22Rv1 (cell line): ENCODE measurements at regions not wholly inside any gene's neighbourhood (a gene's known extent, or its start where the extent isn't known, plus 50 kb on each side); places are given as distances from the start of the nearest gene placed in this dataset.

ENCODE experiments used
- H3K27ac ChIP-seq: fragments of 450-650 bp; 2 replicates; pipeline ENCODE4 v1.5.1; 2017
- ZFX ChIP-seq: fragments of 450-650 bp; IDR thresholded peaks from 2 replicates; pipeline ENCODE4 v1.6.1; 2017; ENCODE audit warnings: antibody characterized with exemption, borderline replicate concordance
- TF ChIP-seq, protein P1 (sequence below): fragments of 450-650 bp; IDR thresholded peaks from 2 replicates; pipeline ENCODE4 v1.5.1; 2017; ENCODE audit warnings: mild to moderate bottlenecking

- no peak for TF ChIP-seq ZFX
- TF ChIP-seq, protein P1, sequence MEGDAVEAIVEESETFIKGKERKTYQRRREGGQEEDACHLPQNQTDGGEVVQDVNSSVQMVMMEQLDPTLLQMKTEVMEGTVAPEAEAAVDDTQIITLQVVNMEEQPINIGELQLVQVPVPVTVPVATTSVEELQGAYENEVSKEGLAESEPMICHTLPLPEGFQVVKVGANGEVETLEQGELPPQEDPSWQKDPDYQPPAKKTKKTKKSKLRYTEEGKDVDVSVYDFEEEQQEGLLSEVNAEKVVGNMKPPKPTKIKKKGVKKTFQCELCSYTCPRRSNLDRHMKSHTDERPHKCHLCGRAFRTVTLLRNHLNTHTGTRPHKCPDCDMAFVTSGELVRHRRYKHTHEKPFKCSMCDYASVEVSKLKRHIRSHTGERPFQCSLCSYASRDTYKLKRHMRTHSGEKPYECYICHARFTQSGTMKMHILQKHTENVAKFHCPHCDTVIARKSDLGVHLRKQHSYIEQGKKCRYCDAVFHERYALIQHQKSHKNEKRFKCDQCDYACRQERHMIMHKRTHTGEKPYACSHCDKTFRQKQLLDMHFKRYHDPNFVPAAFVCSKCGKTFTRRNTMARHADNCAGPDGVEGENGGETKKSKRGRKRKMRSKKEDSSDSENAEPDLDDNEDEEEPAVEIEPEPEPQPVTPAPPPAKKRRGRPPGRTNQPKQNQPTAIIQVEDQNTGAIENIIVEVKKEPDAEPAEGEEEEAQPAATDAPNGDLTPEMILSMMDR = no peak
Measured at GRCh38 chr13:105282406-105283285, 1252.8 kb downstream of the EFNB2 start.

DNA sequence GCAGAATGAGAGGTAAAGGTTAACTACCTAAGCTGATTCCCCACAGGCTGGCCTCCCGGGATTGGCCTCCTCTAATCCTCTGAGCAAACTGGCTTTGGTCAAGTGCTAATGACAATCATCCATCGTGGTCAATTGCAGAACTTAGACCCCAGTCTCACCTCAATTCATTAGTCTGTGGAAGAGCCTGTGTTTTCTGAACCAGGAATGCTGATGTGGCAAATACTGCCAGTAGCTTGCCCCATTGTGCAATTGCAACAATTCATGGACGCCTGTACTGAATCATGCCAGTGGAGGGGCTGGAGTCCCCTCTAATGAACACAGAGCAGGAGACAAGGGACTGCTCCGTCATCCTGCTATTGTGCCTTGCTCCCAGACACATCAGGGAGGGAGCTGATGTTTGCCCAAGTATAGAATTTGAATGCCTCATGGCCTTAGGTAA, 1256.5 kb downstream of the EFNB2 start:
- TF ChIP-seq ZFX = no peak
- TF ChIP-seq, protein P1 = no peak
- H3K27ac ChIP-seq = no peak overlapping the region

More at GRCh38 chr13:105282406-105283285, 1252.8 kb downstream of the EFNB2 start:
- no peak overlapping the region for H3K27ac ChIP-seq

DNA sequence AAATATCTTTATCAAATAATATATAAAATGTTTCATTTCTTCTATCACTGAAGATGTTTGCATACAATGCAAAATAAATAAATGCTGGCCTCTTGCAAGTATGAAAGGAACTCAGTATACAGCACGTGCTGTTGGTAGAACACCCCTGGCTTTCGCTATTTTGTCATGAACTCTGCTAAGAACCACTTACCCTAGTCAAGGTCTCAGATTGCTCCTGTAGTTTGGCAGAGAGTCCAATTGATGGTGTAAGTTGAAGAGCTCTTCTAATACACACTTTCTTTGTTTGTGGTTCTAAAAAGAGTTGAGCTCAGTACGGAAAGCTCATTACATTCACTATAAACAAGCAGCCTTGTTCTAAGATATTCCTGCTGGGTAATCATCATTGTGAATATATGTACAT, 1258.9 kb downstream of the EFNB2 start:
- no peak for TF ChIP-seq ZFX
- TF ChIP-seq, protein P1 = no peak

DNA sequence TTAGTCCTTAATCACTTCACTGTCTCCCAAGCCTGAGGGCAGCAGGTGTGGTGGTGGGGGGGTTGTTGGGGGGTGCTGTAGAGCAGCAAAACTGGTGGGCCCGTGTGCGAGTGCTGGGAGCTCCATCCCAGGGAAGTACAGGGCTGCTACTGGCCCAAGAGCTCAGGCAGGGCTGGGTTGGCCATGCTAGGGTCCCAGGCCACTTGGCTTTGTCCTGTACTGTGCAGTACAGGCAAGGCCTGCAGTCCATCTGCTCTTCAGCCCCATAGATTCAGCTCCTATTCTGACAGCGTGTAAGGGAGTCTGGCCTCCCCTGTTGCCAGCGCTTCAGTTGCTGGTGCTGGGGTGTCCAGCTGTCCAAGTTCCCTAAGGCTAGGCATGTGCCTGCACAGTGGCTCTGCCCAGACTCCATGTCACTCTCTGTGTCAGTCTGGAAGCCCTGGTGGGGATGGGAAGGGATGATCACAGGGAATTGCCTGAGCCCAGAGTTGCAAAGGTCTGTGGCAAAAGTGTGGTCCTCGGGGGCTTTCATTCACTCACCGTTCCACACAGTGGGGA, 1261.7 kb downstream of the EFNB2 start:
- H3K27ac ChIP-seq = no peak overlapping the region
- TF ChIP-seq ZFX = no peak
- TF ChIP-seq, protein P1 = no peak

More for the DNA sequence above, 1258.9 kb downstream of the EFNB2 start:
- no peak overlapping the region for H3K27ac ChIP-seq

DNA sequence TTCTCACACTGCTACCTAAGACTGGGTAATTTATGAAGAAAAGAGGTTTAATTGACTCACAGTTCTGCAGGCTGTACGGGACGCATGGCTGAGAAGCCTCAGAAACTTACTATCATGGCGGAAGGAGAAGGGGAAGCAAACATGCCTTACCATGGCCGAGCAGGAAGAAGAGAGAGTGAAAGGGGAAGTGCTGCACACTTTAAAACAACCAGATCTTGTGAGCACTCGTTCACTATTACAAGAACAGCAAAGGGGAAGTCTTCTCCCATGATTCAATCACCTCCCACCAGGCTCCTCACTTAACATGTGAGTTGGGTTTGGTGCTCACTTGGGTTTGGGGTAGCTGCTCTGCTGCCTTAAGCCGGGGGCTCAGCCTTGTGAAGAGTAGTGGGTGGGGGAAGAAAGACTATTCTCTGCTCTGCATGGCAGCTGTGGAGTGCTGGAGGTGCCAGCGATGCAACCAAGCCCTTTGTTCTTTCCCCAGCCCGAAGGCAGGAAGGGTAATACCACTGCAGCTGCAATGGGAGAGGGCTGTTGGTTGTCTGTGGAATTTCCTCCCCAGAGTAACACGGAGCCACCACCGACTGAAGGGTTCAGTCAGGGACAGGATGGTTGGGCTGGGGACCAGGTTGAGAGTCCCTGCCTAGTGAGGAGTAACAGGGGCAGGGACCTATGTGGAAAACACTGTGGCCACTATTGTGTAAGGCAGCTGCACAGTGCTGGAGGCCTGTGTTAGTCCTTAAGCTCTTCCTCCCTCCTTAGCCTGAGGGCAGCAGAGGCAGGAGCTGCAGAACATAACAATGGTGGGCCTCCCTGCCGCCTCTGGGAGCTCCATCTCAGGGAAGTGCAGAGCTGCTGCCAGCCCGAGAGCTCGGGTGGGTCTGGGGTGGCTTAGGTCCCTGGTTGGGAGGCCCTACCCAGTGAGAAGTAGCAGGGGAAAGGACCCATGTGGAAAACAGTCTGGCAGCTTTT, 1262.5 kb downstream of the EFNB2 start:
- no peak overlapping the region for H3K27ac ChIP-seq
- no peak for TF ChIP-seq ZFX
- TF ChIP-seq, protein P1 = no peak

DNA sequence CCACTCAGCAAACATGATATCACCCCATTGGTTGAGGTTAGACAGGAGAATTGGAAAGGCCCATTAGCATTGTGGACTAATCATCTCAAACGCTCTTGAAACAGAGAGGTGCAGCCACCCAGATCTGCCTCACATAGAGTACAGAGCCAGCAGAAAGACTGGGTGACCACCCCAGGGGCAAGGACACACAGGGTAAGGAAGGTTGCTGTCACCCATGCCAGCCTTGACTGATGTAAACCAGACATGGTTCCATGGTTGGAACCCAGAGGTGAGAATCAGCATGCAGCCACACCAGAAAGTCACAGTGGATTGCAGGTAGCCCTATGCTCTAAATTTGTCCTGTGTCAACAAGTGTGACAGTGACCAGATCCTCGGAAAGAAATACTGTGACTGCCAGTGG, 1268.8 kb downstream of the EFNB2 start:
- TF ChIP-seq ZFX = no peak
- TF ChIP-seq, protein P1 = no peak

More for the DNA sequence above, 1268.8 kb downstream of the EFNB2 start:
- H3K27ac ChIP-seq = no peak overlapping the region
